Vagina (tissue), 2 donors: ENCODE measurements at regions not wholly inside any gene's neighbourhood (a gene's known extent, or its start where the extent isn't known, plus 50 kb on each side); places are given as distances from the start of the nearest gene placed in this dataset.

Source experiments
- CTCF ChIP-seq, 3 experiments: fragments of 450-650 bp in 2 of 3; fragments of 200-600 bp in 1 of 3; sonication (generic) in 1 of 3; IDR thresholded peaks; one replicate each; pipeline ENCODE4 v1.5.1; 2017 to 2019; ENCODE audit warnings: antibody characterized with exemption in 3 of 3, mild to moderate bottlenecking in 2 of 3, moderate library complexity in 2 of 3
- POLR2AphosphoS5 ChIP-seq, 2 donors: sonication (generic); formaldehyde crosslinking; IDR thresholded peaks; one replicate each; pipeline ENCODE4 v1.9.0; 2017; ENCODE audit warnings: antibody characterized with exemption in 2 of 2, mild to moderate bottlenecking in 2 of 2, low read depth in 1 of 2; ENCODE audit not compliant: insufficient read depth in 1 of 2

GRCh38 chr12:107196681-107197080 lies 103.3 kb upstream of the CRY1 start:
- no peak for TF ChIP-seq POLR2AphosphoS5 (IDR thresholded peaks at IDR 0.05; ENCODE audit: insufficient read depth in 1 of 2, low read depth in 1 of 2)
- TF ChIP-seq CTCF (IDR thresholded peaks at IDR 0.05) = no peak
